HUES6 (cell line): ENCODE measurements at regions not wholly inside any gene's neighbourhood (a gene's known extent, or its start where the extent isn't known, plus 50 kb on each side); places are given as distances from the start of the nearest gene placed in this dataset.

ENCODE experiments used
- H3K27ac ChIP-seq: 2 replicates; pipeline ENCODE4 v1.7.0; 2013; ENCODE audit warnings: low read depth, mild to moderate bottlenecking, low read length, inconsistent platforms
- H3K27me3 ChIP-seq: 2 replicates; pipeline ENCODE4 v1.6.1; 2013; ENCODE audit warnings: low read length; ENCODE audit not compliant: control insufficient read depth, insufficient read depth
- H3K36me3 ChIP-seq: 2 replicates; pipeline ENCODE4 v1.6.1; 2013; ENCODE audit warnings: low read length; ENCODE audit not compliant: control insufficient read depth, insufficient read depth
- H3K4me1 ChIP-seq: 2 replicates; pipeline ENCODE4 v1.6.1; 2013; ENCODE audit warnings: low read length; ENCODE audit not compliant: control insufficient read depth, insufficient read depth
- H3K4me3 ChIP-seq: 2 replicates; pipeline ENCODE4 v1.5.1; 2013; ENCODE audit warnings: low read depth, low read length
- H3K9ac ChIP-seq: one replicate; pipeline ENCODE4 v1.6.1; 2013; ENCODE audit warnings: mild to moderate bottlenecking, low read length
- H3K9me3 ChIP-seq: 2 replicates; pipeline ENCODE4 v1.6.1; 2013; ENCODE audit warnings: low read depth, low read length; ENCODE audit not compliant: control insufficient read depth, insufficient read depth

DNA sequence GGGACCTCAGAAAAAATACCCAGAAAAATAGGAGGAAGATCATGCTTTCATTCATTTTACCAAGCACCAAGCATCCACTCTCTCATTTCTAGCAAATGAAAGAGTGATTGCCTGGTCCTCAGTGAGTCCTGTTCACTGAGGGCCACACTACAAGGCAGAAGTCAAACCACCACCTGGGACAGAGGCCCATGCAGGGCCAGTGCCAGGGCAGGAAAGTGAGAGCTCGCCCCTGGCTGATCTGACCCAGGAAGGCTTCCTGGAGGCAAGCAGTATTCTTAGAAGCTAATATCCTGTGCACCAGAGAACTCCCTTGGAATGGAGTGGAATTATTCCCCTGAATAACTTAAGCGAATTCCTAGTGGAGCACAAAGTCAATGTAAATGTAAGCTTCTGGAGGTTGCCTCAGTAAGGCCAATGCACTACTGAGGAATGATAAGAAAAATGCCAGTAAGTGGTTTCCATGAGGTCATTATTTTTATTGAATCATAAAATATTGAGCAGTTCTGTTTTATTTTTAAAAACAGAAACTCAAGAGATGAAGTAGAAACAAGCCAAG, 191.6 kb upstream of the ID2 start:
- H3K9me3 ChIP-seq: no peaks in the 10 kb centered on the region
- no peaks in the 10 kb centered on the region for H3K27me3 ChIP-seq
- H3K9ac ChIP-seq: no peak overlapping the region
- H3K4me3 ChIP-seq: no peak overlapping the region
- no peaks in the 10 kb centered on the region for H3K36me3 ChIP-seq
- no peak overlapping the region for H3K27ac ChIP-seq
- peaks cover 16% of the 10 kb centered on the region; the same call in 1 of the 2 replicates for H3K4me1 ChIP-seq

DNA sequence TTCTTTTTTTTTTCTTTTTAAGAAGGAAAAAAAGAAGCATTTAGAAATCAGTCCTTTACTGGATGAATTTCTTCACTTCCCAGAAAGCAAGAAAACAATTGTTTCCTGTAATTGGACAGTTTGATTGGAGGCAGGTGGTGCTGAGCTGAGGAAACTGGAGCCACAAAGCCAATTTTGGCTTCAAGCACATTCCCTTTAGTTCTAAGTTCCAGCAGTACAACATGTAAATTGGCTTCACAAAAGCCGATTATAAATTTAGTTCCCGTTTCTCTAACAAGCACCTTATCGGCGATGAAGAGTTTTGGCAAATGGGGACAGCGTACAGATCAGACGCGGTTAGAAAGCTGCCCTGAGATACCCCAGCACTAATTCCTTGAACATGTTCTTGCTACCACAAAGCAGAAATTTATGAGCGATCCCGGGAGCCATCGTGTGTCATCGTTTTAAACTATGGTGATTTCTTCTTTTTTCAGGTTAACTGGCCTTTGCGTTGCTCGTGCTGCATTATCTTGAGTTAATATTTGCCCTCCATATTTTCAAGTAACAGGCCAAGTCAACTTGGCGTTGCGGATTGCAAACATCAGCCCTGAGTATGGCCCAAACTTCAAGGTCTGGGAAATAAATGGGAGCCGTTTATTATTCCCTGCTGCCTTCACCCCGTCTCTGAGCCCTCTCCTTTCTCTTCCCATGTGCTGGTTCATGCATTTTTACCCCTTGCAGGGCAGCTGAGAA, 190.4 kb upstream of the ID2 start:
- Histone ChIP-seq H3K4me3 (no peak overlapping the region), H3K9ac (no peak overlapping the region), H3K27ac (no peak overlapping the region)

DNA sequence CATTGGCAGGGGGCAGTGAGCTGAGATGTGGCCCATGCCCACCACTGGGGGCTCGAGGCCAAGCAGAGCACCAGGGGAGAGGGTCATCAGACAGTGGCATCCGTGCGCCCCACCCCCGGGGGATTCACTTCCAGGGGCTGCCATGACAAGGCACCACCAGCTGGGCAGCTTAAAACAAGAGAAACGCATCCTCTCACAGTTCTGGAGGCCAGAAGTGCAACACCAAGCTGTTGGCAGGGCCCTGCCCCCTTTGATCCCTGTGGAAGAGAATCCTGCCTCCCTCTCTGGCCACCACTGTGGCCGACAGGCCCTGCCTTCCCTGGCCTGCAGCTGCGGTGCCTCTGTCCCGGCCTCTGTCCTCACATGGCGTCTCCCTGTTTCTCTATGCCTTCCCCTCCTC, 187.7 kb upstream of the ID2 start:
- Histone ChIP-seq H3K9ac (no peak overlapping the region), H3K36me3 (no peaks in the 10 kb centered on the region), H3K4me3 (no peak overlapping the region), H3K27me3 (no peaks in the 10 kb centered on the region), H3K4me1 (peaks cover 6% of the 10 kb centered on the region; the same call in 1 of the 2 replicates), H3K27ac (no peak overlapping the region), H3K9me3 (no peaks in the 10 kb centered on the region)

More for the DNA sequence above, 190.4 kb upstream of the ID2 start:
- H3K36me3 ChIP-seq: no peaks in the 10 kb centered on the region
- no peaks in the 10 kb centered on the region for H3K27me3 ChIP-seq
- no peaks in the 10 kb centered on the region for H3K9me3 ChIP-seq
- peaks cover 16% of the 10 kb centered on the region; the same call in 1 of the 2 replicates for H3K4me1 ChIP-seq

DNA sequence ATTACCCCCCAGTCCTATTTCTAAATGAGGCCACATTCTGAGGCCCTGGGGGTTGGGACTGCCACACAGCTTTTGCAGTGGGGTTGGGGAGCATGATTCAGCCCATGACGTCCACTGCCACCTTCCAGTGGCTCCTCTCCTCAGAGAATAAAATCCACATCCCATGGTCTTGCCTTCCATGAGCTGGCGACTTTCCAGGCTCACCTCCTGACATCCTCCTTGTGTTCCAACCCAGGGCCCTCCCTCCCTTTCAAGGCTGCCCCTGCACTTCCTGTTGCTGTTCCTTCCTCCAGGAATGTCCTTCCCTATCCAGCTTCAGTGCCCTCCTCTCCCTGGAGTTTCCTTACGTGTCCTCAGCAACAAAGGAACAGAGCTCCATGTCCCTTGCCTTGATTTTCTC, 187.3 kb upstream of the ID2 start:
- no peak overlapping the region for H3K4me3 ChIP-seq
- H3K4me1 ChIP-seq: peaks cover 6% of the 10 kb centered on the region; the same call in 1 of the 2 replicates
- no peak overlapping the region for H3K9ac ChIP-seq
- no peaks in the 10 kb centered on the region for H3K9me3 ChIP-seq
- H3K36me3 ChIP-seq: no peaks in the 10 kb centered on the region
- H3K27ac ChIP-seq: no peak overlapping the region
- no peaks in the 10 kb centered on the region for H3K27me3 ChIP-seq

DNA sequence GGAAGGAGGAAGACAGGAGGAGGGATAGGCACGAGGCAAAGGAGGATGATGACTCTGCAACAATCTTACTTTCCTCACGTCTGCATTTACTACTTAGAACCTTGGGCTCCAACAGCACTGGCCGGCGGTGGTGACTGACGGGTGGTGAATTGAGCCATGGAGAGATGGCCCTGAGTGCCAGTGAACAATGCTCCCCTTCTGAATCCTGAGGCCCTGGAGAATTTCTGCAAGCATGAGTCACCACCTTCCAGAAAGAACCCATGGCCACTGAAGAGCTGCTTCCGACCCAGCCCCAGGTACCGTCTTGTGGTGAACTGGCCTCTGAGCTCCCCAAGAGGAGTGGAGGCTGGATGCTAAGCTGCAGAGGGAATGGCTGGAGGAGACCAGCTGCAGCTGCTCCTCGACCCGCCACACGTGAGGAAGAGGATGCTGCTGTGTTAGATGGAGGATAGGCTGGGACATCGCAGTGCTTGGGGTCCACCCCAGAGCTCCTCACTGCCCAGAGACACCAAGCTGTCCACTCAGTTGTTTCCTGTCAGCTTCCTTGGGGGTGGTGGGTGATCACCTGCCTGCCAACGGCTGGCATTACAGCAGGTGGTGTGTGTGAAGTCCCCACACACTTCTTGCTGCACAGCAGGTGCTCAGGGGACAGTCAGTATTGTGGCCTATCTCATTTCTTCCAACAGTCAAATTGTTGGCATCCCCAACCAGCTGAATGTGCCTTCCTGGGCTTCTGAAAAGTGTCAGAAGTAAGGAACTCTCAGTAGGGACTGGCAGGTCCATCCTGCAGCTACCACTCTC, 186.5 kb upstream of the ID2 start:
- Histone ChIP-seq H3K36me3 (no peaks in the 10 kb centered on the region), H3K9ac (no peak overlapping the region), H3K27ac (no peak overlapping the region), H3K4me1 (peaks cover 6% of the 10 kb centered on the region; the same call in 1 of the 2 replicates), H3K27me3 (no peaks in the 10 kb centered on the region), H3K9me3 (no peaks in the 10 kb centered on the region), H3K4me3 (no peak overlapping the region)

DNA sequence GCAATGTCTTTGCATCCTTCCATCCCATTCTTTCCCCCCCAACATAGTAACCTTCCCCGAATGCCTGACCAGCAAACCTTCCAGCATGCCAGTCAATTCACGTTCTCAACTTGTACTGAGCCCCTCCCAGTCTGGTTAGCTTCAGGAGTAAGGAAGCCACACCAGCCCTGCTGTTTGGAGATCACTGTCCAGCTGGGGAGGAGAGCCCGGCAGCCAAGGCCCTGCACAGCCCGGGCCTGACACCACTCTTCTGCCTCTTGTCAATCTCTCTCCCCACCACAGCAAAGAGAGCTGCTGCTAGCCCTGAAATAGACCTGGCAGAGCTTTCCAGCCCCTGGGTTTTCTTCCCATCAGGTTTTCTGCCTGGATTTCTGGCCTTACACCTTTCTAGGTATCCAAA, 185.8 kb upstream of the ID2 start:
- no peak overlapping the region for H3K27ac ChIP-seq
- H3K36me3 ChIP-seq: no peaks in the 10 kb centered on the region
- no peak overlapping the region for H3K4me3 ChIP-seq
- no peaks in the 10 kb centered on the region for H3K9me3 ChIP-seq
- H3K9ac ChIP-seq: no peak overlapping the region
- H3K4me1 ChIP-seq: peaks cover 6% of the 10 kb centered on the region; the same call in 1 of the 2 replicates
- no peaks in the 10 kb centered on the region for H3K27me3 ChIP-seq

DNA sequence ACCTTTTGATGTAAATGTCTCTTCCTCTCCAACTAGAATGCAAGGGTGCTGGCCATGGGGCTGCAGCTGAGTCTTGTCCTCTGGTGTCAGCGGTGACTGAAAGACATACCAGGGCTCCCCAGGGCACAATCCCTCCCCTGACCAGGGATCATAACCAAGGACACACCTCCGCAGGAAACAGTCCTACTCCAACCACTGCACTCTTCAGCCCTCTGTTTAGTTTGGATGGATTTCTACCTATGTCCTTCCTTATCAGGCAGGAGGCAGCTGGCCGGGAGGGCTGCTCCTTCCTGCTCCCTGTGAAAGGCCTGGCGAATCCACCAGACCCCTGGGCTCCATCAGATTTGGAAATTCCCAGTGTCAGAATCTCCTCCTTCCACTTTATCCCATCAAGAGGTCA, 185.2 kb upstream of the ID2 start:
- Histone ChIP-seq H3K27ac (no peak overlapping the region), H3K4me1 (peaks cover 6% of the 10 kb centered on the region; the same call in 1 of the 2 replicates)

DNA sequence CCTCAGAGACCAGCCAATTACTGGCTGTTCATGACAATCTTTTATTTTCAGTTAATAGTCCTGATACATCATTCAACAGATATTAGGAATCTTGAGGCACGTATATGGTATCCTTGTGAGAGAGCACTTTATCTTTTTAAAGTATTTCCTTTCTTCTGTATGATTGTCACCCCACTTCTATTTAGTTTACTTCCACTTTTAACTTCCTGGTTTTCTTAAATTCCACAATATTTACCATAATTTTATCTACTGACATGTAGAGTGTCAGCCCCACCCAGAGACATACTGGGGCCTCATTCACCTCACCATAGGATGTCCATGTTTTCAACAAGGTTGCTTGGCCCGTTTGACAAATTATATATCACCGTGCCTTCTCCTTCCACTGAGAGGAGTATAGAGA, 182.9 kb upstream of the ID2 start:
- Histone ChIP-seq H3K4me1 (peaks cover 3% of the 10 kb centered on the region; the same call in 1 of the 2 replicates), H3K27me3 (no peaks in the 10 kb centered on the region), H3K9me3 (no peaks in the 10 kb centered on the region), H3K36me3 (no peaks in the 10 kb centered on the region), H3K27ac (no peak overlapping the region), H3K9ac (no peak overlapping the region), H3K4me3 (no peak overlapping the region)

More for the DNA sequence above, 185.2 kb upstream of the ID2 start:
- H3K27me3 ChIP-seq: no peaks in the 10 kb centered on the region
- H3K4me3 ChIP-seq: no peak overlapping the region
- no peak overlapping the region for H3K9ac ChIP-seq
- no peaks in the 10 kb centered on the region for H3K36me3 ChIP-seq
- no peaks in the 10 kb centered on the region for H3K9me3 ChIP-seq

DNA sequence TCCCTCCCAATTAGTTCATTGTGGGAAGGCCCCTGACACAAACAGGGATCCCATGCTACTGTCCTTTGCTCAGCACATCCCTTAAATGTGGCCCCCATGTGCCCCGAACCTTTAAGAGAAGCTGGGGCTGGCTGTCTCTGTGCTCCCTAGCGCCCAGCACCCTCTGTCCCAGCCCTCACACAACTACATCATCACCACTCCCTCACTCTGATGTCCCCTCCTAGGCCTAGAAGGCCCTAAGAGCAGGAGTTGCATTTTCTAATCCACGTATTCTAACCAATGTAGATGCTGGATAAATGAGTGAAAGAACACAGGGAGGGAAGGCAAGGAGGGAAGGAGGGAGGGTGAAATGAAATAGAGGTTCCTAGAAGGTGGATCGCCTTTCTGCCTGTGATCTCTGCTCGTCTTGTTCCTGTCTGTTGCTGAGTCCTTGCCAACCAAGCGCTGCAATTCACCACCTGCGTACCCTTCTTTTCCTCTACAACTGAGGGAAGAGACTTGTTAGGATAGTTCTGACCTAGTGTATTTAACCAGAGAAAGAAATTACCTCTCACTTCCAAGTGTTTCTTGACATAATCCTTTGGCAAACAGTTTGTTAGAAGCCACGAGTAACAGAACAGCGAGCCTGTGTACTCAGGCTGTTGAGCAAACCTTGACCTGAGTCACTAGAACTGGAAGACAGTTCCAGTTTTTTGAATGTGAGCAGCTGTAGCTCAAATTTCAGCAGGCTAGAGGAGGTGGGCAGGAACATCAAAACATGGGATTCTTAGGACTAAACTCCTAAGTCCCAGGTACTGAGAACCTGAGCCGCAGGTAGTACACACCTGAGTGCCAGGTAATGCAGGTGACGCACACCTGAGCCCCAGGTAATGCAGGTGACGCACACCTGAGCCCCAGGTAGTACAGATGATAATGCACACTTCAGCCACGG, 181.5 kb upstream of the ID2 start:
- H3K27me3 ChIP-seq: no peaks in the 10 kb centered on the region
- no peaks in the 10 kb centered on the region for H3K36me3 ChIP-seq
- H3K9me3 ChIP-seq: no peaks in the 10 kb centered on the region
- no peak overlapping the region for H3K9ac ChIP-seq
- H3K4me1 ChIP-seq: no peaks in the 10 kb centered on the region
- H3K4me3 ChIP-seq: no peak overlapping the region
- H3K27ac ChIP-seq: no peak overlapping the region

DNA sequence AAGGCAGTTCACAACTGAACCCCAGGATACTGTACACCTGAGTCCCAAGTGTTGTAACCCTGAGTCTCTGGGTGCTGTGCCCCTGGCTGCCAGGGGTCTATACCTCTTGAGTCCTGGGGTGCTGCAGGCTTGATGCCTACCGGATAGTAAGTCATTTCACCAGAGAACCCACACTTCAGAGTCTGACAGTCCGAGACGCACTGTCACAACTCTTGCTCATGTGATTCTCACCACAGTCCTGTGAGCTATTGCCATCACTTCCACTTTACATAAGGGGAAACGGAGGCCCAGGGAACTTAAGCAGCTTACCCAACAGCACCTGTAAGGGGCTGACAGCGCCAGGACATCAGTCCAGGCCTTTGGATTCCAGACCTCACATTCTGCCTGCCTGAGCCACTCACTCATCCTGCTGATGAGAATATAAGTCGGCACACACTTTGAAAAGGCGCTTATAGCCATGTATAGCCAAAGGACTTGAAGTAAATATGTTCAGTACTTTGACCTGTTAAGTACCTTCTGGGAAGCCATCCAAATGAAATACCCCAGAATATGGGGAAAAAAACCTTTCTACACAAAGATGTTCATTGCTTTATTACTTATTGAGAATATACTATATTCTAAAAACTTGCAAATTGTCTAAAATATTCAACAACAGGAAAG, 180.7 kb upstream of the ID2 start:
- Histone ChIP-seq H3K4me3 (no peak overlapping the region), H3K27ac (no peak overlapping the region), H3K27me3 (no peaks in the 10 kb centered on the region), H3K36me3 (no peaks in the 10 kb centered on the region), H3K9me3 (no peaks in the 10 kb centered on the region), H3K9ac (no peak overlapping the region), H3K4me1 (no peaks in the 10 kb centered on the region)
